T-helper 2 cell (primary cell): ENCODE measurements at regions not wholly inside any gene's neighbourhood (a gene's known extent, or its start where the extent isn't known, plus 50 kb on each side); places are given as distances from the start of the nearest gene placed in this dataset.
"Not testable (repeated sequence)": the region's sequence is repeated elsewhere in the genome, so short reads cannot be mapped to it uniquely, and the experiment has no call there.

Experiments
- DNase-seq, 5 experiments: peaks; one replicate each; pipeline versions ENCODE4 v3.0.0 to v3.0.0-alpha.2; 2012 to 2022

- no peak for DNase-seq
Observed at GRCh38 chr10:33036670-33037069, 78.6 kb upstream of the ITGB1 start.

- no peak for DNase-seq
Observed at GRCh38 chr10:33035411-33035810, 77.4 kb upstream of the ITGB1 start.

GRCh38 chr10:33034931-33035330 is 76.9 kb upstream of the ITGB1 start:
- DNase-seq, result no peak

DNA sequence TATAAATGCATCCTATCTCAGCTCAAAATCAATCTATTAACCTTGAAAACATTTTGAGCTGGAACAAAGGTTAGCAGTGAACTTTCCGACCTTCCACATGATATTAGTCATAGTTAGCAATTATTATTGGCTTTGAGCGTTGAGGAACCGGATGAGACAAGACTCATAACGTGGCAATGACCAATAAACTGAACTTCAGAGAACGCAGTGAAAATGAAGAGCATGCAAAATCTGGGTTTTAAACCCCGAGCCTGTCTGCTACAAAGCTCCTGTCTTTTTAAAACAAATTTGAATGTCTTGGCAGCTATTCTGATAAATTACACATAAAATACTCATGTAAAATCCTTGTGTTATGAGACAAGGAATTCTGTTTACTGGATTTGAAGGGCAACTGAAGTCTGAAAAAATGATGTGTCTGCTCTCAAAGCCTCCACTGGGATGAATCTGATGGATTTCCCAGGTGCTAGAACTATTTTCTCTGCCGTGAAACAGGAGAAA is 74.7 kb upstream of the ITGB1 start:
- peak in 1 of 5 experiments; percentile 32 for DNase-seq

DNA sequence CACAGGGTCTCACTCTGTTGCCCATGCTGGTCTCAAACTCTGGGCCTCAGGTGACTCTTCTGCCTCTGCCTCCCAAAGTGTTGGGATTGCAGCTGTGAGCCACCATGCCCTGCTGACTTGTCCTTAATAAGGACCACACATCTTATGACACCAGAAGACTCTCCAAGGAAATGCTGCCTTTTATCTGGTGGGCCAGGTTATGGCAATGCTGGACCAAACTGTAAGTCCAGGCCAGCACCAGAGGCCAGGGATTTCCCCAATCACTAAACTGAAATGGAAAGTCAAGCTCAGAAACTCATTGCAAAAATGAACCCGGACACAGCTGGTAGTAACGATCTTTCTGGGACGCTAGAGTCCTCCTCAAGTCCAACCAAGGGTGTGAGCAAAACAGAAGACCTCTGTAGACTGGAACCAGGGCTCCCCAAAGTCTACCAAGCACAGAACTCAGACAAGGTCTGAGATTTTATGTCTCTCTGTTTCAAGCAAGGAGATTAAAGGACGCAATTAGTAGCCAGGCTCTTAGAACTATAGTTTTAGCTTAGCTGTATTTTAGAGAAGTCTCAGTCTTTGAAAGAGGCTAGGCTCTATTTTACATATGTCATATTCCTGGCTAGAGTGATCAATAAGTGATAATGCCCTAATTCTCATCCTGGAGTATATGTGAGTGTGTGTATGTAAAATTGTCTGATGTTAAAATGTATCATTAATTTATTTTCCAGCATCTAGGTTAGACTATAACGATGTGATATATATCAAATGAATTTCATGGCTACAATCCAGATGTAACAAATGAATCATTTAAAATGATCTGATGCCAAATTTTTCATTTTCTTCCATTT is 74.0 kb upstream of the ITGB1 start:
- DNase-seq, result no peak

GRCh38 chr10:33031171-33031570 is 73.1 kb upstream of the ITGB1 start:
- DNase-seq, result no peak

- peak in 2 of 5 experiments; percentile 31 for DNase-seq
Observed at GRCh38 chr10:33028515-33028914, 70.5 kb upstream of the ITGB1 start.

GRCh38 chr10:33027088-33027487 is 69.1 kb upstream of the ITGB1 start:
- no peak for DNase-seq

DNA sequence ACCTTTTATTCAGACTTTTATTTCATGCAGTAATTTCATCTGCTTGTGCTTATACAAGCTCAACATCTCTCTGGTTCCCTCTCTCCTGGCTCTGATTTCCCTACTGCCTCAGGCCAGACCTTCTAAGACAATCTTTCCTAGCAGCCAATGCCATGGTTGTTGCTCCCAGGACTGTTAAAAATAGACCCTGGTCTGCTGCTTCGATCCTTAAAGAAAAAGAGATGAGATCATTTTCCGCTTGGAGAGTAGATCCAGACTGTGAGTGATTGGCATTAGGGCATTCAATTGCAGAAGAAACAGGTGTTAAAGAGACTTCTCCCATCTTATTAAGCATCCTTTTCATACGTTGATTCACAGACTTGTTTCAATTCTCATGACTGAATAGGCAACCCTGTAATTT is 68.4 kb upstream of the ITGB1 start:
- DNase-seq, result no peak

DNA sequence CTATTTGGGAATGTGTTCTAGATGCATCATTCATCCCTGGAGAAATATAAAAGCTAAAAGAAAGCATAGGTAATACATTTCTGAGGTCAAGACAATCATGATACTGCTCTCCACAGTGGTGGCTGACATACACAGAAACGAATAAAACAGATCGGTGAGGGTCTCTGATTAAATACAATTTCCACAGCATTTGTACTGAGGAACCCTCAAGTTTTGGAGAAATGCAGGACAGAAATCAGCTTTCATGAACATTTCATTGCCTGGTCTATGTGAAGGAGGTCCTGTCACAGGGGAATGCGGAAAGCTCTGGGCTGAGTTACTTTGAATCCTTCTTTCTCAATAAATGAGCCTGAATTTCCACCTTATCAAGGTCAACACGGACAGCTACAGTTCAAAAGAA is 67.9 kb upstream of the ITGB1 start:
- no peak for DNase-seq

DNA sequence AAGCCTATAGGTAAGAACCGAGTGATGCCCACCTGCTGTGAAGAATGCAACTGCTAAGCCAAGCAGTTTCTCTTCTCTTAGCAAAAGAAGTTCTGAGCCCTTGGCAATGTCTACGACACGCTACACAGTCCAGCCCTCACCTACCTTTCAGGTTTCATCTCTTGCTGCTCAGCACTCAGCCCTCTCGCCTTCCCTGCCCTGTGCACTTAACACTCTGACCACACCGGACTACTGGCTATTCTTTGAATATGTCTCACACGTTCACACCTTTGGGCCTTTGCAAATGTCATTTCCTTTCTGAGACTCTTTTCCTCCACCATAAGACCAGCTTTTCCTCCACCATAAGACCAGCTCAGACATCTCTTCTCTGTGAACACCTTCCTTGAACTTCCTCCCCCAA is 67.0 kb upstream of the ITGB1 start:
- DNase-seq, result no peak

DNA sequence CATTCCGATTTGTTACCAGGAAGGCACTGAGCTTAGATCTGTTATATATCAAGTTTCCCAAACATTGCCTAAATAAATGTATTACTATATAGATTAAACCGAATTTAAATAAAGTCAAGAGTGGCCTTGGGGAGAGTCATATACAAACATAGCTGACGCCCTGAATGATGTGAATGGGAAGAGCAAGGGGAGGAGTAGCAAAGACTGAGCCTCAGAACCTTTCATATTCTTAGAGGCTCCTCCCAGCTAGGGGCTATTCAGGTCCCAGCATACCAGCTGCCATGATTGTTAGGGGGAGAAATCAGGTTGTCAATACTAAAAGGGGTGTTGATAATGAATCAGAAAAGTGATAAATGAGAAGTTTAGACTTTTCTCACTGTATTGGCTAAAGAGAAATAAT is 64.7 kb upstream of the ITGB1 start:
- no peak for DNase-seq

DNA sequence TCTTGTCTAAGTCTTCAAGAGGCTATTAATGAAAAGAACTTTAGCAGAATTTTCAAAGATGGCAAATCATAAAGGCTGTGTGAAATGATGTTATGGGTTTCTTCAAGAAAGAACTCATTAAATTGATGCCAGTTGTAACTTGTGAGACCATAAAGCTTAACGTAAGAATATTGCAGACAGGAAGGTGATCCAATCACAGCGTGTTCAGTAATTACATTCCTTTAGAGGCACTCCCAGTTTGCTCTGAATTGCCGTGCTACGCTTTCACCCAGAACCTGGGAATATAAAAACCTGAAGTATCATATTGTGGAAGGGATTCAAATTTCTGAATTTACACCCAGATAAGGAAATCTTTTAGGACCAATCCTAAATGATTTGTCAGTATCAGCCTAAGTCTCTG is 64.1 kb upstream of the ITGB1 start:
- DNase-seq, result no peak

DNA sequence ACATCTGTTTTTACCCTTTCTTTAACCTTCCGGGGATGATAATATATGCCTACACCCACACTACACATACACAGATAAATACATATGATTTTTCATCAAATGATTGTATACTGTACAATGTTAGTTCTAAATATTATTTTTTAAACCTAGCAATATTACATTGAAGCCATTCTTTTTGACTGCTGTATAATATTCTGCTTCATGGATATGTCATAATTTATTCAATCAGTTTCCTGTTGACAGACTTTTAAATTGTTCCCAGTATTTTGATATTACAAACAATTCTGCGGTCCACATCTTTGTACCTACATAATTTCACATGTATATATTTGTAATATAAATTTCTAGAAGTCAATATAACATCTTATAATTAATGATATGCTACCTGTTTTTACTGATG is 59.0 kb upstream of the ITGB1 start:
- no peak for DNase-seq

DNA sequence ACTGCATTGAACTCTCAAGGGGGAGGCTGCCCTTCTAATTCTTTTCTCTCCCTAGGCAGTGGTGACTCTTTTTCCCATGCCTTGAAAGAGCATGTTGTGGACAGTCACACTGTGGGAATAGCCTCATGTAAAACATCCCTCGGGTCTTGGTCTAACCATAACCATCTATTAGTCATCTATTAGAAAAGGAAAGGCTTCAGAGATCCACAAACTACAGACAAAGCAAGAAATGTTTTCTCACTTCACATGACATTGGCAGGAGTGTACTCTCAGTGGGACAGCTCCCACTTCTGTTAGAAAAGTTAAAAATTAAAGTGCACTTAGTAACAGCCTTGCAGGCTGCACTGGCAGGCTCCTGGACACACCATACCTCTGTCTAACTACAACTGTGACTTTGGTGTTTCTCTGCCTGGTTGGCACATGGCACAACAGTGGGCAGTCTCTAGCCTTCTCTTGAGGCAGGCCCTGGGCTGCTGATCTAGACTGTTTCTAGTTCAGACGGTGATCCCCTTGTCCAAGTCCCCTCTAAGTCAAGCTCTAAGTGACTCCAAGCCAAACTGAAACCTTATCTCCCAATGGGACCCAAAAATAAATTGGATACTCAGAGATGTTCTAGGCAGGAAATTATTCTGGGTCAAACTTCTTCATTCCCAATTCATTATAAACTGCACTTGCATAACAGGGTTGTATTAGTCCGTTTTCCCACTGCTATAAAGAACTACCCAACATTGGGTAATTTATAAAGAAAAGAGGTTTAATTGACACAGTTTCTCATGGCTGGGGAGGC is 57.9 kb upstream of the ITGB1 start:
- DNase-seq, result no peak

DNA sequence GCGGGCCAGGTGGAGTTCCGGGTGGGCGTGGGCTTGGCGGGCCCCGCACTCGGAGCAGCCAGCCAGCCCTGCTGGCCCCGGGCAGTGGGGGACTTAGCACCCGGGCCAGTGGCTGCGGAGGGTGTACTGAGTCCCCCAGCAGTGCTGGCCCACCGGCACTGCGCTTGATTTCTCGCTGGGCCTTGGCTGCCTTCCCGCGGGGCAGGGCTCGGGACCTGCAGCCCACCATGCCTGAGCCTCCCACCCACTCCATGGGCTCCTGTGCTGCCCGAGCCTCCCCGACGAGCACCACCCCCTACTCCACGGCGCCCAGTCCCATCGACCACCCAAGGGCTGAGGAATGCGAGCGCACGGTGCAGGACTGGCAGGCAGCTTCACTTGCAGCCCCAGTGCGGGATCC is 55.3 kb upstream of the ITGB1 start:
- not testable (repeated sequence) for DNase-seq

DNA sequence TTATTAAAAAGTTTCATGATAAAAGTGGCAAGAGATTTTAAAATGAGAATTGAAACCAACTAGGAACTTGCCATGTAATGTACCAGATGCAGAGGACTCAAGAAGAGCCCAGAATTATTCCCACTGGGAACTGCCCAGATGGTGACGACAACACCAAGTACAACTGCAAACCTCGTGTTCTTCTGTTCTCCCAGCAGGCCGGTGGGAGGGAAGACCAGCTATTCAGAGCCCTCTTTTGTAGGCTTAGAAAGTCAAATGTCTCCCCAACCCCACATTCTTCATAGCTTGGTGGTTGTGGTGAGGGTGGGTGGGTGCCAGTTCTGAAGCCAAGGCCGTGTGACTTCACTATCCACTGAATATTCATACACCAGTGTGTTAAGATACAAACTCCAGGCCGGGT is 54.3 kb upstream of the ITGB1 start:
- no peak for DNase-seq

- DNase-seq, result peak in 4 of 5 experiments; percentile 7 to 98 (median 30)
Observed at GRCh38 chr10:33010132-33011037, 52.4 kb upstream of the ITGB1 start.

- peak in 1 of 5 experiments; percentile 48 for DNase-seq
Observed at GRCh38 chr10:33009244-33010131, 51.5 kb upstream of the ITGB1 start.

GRCh38 chr10:33008499-33009243 is 50.6 kb upstream of the ITGB1 start:
- DNase-seq, result peak in 4 of 5 experiments; percentile 38 to 90 (median 44)
